Upper lobe of left lung (tissue), 6 donors: ENCODE measurements at regions not wholly inside any gene's neighbourhood (a gene's known extent, or its start where the extent isn't known, plus 50 kb on each side); places are given as distances from the start of the nearest gene placed in this dataset.
A peak's percentile ranks its signal among the peaks of the same experiment; 100 is the strongest.

Experiments used
- ATAC-seq, 2 donors: fragments of 200-7000 bp; cut with Tn5 transposase; one replicate each; pipeline ENCODE4 v1.9.1; 2022; ENCODE audit warnings: mild to moderate bottlenecking in 2 of 2, moderate library complexity in 2 of 2; ENCODE audit not compliant: low FRiP score in 2 of 2
- DNase-seq, 2 donors: peaks; one replicate each; pipeline ENCODE4 v3.0.0-alpha.2; 2019 to 2020
- H3K27ac ChIP-seq, 4 donors: fragments of 200-600 bp; sonication (generic); one replicate each; pipeline ENCODE4 v1.5.1; 2016 to 2019
- H3K27me3 ChIP-seq, 4 donors: fragments of 200-600 bp; sonication (generic); one replicate each; pipeline ENCODE4 v1.5.1; 2017 to 2019
- H3K36me3 ChIP-seq, 4 donors: fragments of 200-600 bp; sonication (generic); one replicate each; pipeline ENCODE4 v1.5.1; 2016 to 2019
- H3K4me1 ChIP-seq, 4 donors: fragments of 200-600 bp; sonication (generic); one replicate each; pipeline ENCODE4 v1.5.1; 2018 to 2019
- H3K4me3 ChIP-seq, 4 donors: fragments of 200-600 bp; sonication (generic); one replicate each; pipeline ENCODE4 v1.5.1; 2017 to 2019; ENCODE audit warnings: mild to moderate bottlenecking in 2 of 4, moderate library complexity in 1 of 4
- H3K9me3 ChIP-seq, 4 donors: fragments of 200-600 bp; sonication (generic); one replicate each; pipeline ENCODE4 v1.5.1; 2018 to 2019
- CTCF ChIP-seq, 6 experiments: fragments of 450-650 bp in 4 of 6; fragments of 200-600 bp in 2 of 6; sonication (generic) in 2 of 6; IDR thresholded peaks; one replicate each; pipeline ENCODE4 v1.5.1; 2016 to 2019; ENCODE audit warnings: antibody characterized with exemption in 6 of 6
- EP300 ChIP-seq, 4 donors: sonication (generic); formaldehyde crosslinking; IDR thresholded peaks; one replicate each; pipeline ENCODE4 v1.5.1; 2017; ENCODE audit warnings: antibody characterized with exemption in 4 of 4, control low read depth in 2 of 4
- POLR2A ChIP-seq, 4 donors: fragments of 450-650 bp; IDR thresholded peaks; one replicate each; pipeline ENCODE4 v1.5.1; 2016 to 2017; ENCODE audit warnings: antibody characterized with exemption in 4 of 4, mild to moderate bottlenecking in 2 of 4
- POLR2AphosphoS5 ChIP-seq, 2 donors: sonication (generic); formaldehyde crosslinking; IDR thresholded peaks; one replicate each; pipeline ENCODE4 v1.5.1; 2017; ENCODE audit warnings: antibody characterized with exemption in 2 of 2
- WGBS, 2 donors: methylation state at CpG; one replicate each; pipeline ENCODE4 v1.1.5; 2017 to 2018; 5-methylcytosine and 5-hydroxymethylcytosine counted together
- donor health status: DM: no; HTN: no; CAD: no; lungs with moderate emphysema.
- donor health status: DM: no; HTN: yes; CAD: no; lungs with severe emphysema.

DNA sequence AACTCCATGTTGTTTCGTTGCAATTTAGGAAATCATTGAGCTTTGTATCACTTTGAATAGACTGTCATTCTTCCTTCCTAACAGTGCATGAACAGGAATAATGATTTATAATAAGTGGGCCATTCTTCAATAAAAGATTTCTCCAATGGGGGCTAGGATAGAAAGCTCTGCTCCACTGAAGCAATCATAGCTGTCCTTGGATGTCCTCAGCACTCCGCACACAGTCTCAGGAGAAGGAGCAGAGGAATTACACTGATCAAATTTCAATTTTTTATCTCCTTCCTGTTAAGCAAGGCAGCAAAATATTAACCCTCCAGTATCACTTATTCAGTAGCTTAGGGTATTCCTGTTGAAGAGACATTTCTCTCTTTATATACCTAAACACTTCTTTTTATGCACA is 532.7 kb upstream of the ST8SIA4 start:
- H3K27ac ChIP-seq, result no peak overlapping the region
- whole genome bisulfite sequencing, 2 donors, result 51 to 62% methylated on average over 2 of the region's 2 CpGs
- ATAC-seq (no peak), DNase-seq (no peak)
- TF ChIP-seq POLR2AphosphoS5 (IDR thresholded peaks at IDR 0.05) (no peak), CTCF (IDR thresholded peaks at IDR 0.05) (no peak), EP300 (IDR thresholded peaks at IDR 0.05) (no peak), POLR2A (IDR thresholded peaks at IDR 0.05) (no peak)
- H3K27me3 ChIP-seq, result no peaks in the 10 kb centered on the region
- H3K9me3 ChIP-seq, result no peaks in the 10 kb centered on the region
- H3K36me3 ChIP-seq, result no peaks in the 10 kb centered on the region
- no peaks in the 10 kb centered on the region for H3K4me1 ChIP-seq
- H3K4me3 ChIP-seq, result no peak overlapping the region

- no peaks in the 10 kb centered on the region for H3K4me1 ChIP-seq
- no peaks in the 10 kb centered on the region for H3K9me3 ChIP-seq
- no peaks in the 10 kb centered on the region for H3K36me3 ChIP-seq
- WGBS, 2 donors, result 48 to 55% methylated on average over 1 of the region's 1 CpG
- no peak for DNase-seq
- H3K4me3 ChIP-seq, result no peak overlapping the region
- H3K27ac ChIP-seq, result no peak overlapping the region
- TF ChIP-seq POLR2AphosphoS5 (IDR thresholded peaks at IDR 0.05) (no peak), CTCF (IDR thresholded peaks at IDR 0.05) (no peak), POLR2A (IDR thresholded peaks at IDR 0.05) (no peak), EP300 (IDR thresholded peaks at IDR 0.05) (no peak)
- no peak for ATAC-seq
- no peaks in the 10 kb centered on the region for H3K27me3 ChIP-seq
Observed at GRCh38 chr5:101431201-101431600, 528.1 kb upstream of the ST8SIA4 start.

- no peak for DNase-seq
- peaks cover 0 to 2% (median 0%) of the 10 kb centered on the region in 4 donors for H3K4me1 ChIP-seq
- H3K27ac ChIP-seq, result no peak overlapping the region
- no peaks in the 10 kb centered on the region for H3K9me3 ChIP-seq
- WGBS, 2 donors, result 94 to 95% methylated on average over 2 of the region's 2 CpGs
- no peaks in the 10 kb centered on the region for H3K36me3 ChIP-seq
- ATAC-seq, result no peak
- TF ChIP-seq POLR2AphosphoS5 (IDR thresholded peaks at IDR 0.05) (no peak), EP300 (IDR thresholded peaks at IDR 0.05) (no peak), POLR2A (IDR thresholded peaks at IDR 0.05) (no peak), CTCF (IDR thresholded peaks at IDR 0.05) (no peak)
- H3K4me3 ChIP-seq, result no peak overlapping the region
- no peaks in the 10 kb centered on the region for H3K27me3 ChIP-seq
Observed at GRCh38 chr5:101430551-101430950, 527.5 kb upstream of the ST8SIA4 start.

DNA sequence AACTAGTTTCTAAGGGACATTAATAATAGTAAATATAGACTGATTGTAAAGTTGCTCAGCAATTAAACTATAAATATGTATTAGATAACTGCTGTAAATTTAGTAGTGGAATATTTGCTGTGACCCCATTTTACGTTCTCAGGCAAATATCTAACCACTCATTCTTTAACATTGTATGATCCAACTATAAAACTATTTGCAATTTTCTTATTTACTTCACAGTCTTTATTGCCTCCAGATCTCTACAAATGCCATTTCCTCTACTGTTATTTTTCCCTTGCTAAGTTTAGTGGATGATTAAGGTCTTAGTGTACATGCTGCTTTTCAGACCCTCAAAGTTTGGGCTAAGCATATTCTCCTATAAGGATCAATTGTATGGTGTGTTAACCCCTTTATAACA is 526.2 kb upstream of the ST8SIA4 start:
- 53 to 66% methylated on average over 1 of the region's 1 CpG for WGBS, 2 donors
- DNase-seq, result no peak
- TF ChIP-seq CTCF (IDR thresholded peaks at IDR 0.05) (no peak), POLR2A (IDR thresholded peaks at IDR 0.05) (no peak), EP300 (IDR thresholded peaks at IDR 0.05) (no peak), POLR2AphosphoS5 (IDR thresholded peaks at IDR 0.05) (no peak)
- Histone ChIP-seq H3K9me3 (no peaks in the 10 kb centered on the region), H3K4me3 (no peak overlapping the region), H3K27me3 (no peaks in the 10 kb centered on the region), H3K36me3 (no peaks in the 10 kb centered on the region), H3K4me1 (peaks cover 0 to 7% (median 0%) of the 10 kb centered on the region in 4 donors), H3K27ac (no peak overlapping the region)
- no peak for ATAC-seq

DNA sequence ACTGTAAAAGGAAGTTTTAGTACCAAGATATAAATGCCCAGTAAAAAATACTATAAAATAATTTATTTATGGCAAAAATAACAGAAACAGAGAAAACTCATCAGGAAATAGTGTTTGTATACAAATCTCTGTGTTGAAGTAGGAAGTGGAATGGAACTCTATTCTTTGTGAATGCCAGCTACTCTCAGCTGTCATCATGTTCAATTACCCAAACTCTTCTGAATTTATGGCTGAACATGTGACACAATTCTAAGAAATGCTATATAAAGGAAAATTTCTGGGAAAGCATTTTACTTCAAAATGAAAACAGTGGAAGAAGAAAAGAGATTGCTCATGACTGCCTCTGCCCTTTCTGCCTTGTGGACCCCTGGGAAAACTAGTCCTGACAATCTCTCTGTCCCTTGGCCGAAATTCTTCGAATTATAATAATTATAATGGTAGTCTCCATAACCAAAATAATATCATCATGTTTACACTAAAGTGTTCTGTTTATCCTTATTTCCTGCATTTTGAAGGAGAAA is 522.3 kb upstream of the ST8SIA4 start:
- H3K4me1 ChIP-seq, result peaks cover 0 to 7% (median 0%) of the 10 kb centered on the region in 4 donors
- 75 to 82% methylated on average over 2 of the region's 2 CpGs for WGBS, 2 donors
- ATAC-seq, result no peak
- no peaks in the 10 kb centered on the region for H3K36me3 ChIP-seq
- no peaks in the 10 kb centered on the region for H3K27me3 ChIP-seq
- no peak for DNase-seq
- no peaks in the 10 kb centered on the region for H3K9me3 ChIP-seq
- no peak for TF ChIP-seq POLR2A (IDR thresholded peaks at IDR 0.05)
- no peak for TF ChIP-seq POLR2AphosphoS5 (IDR thresholded peaks at IDR 0.05)
- TF ChIP-seq CTCF (IDR thresholded peaks at IDR 0.05), result no peak
- TF ChIP-seq EP300 (IDR thresholded peaks at IDR 0.05), result no peak
- peak overlapping the region in 3 of 4 donors; percentile 10 to 40 (median 32) for H3K27ac ChIP-seq
- no peak overlapping the region for H3K4me3 ChIP-seq
